ENCODE measurements at regions not wholly inside any gene's neighbourhood (a gene's known extent, or its start where the extent isn't known, plus 50 kb on each side); places are given as distances from the start of the nearest gene placed in this dataset.

GRCh38 chr14:71754422-71755095, 177.7 kb upstream of the RGS6 start:
- peak; percentile 71 for DNase-seq

DNA sequence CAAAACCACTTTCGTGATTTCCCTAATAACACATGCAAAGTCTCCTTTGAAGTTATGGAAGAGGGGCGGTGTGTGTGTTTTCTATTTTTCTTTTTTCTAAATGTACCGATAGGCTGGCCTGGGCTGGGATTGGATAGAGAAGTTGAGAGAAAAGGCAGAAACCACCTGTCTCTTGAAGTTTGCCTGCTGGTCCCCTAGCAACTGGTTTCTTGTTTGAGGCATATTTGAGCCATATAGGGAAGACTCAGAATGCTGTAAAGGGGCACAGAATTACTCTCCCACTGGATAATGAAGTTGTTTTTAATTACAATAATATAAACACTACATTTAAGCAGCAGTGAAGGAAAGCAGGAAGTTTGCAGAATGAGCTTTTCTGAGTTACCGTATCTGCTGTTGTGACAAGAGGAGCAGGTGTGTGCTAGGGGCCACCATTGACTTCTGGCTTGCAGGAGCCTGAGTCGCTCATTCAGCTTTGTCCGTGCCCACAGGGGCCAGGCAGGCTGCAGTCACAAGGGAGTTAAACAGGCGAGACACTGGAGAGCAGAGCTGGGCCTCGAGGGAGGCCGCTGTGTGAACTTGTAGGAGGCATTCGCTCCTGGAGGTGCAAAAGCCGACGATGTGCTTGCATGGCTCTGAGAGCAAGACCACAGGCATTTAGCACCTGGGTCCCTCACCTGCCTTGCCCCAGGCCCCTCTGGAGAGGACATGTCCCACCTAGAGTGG, 173.8 kb upstream of the RGS6 start:
- H3K27ac Mint-ChIP-seq: no peak overlapping the region
- peaks cover 7% of the 10 kb centered on the region for H3K9me3 Mint-ChIP-seq
- H3K27me3 Mint-ChIP-seq (ENCODE audit: low read depth, poor library complexity): no peaks in the 10 kb centered on the region
- no peak overlapping the region for H3K4me3 Mint-ChIP-seq
- H3K4me1 Mint-ChIP-seq: peaks cover 18% of the 10 kb centered on the region
- H3K36me3 Mint-ChIP-seq (ENCODE audit: low read depth): no peaks in the 10 kb centered on the region
- DNase-seq: no peak
- TF ChIP-seq, protein P1, sequence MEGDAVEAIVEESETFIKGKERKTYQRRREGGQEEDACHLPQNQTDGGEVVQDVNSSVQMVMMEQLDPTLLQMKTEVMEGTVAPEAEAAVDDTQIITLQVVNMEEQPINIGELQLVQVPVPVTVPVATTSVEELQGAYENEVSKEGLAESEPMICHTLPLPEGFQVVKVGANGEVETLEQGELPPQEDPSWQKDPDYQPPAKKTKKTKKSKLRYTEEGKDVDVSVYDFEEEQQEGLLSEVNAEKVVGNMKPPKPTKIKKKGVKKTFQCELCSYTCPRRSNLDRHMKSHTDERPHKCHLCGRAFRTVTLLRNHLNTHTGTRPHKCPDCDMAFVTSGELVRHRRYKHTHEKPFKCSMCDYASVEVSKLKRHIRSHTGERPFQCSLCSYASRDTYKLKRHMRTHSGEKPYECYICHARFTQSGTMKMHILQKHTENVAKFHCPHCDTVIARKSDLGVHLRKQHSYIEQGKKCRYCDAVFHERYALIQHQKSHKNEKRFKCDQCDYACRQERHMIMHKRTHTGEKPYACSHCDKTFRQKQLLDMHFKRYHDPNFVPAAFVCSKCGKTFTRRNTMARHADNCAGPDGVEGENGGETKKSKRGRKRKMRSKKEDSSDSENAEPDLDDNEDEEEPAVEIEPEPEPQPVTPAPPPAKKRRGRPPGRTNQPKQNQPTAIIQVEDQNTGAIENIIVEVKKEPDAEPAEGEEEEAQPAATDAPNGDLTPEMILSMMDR (IDR thresholded peaks at IDR 0.05): no peak

More at GRCh38 chr14:71754422-71755095, 177.7 kb upstream of the RGS6 start:
- H3K4me1 Mint-ChIP-seq: peaks cover 28% of the 10 kb centered on the region
- no peaks in the 10 kb centered on the region for H3K36me3 Mint-ChIP-seq (ENCODE audit: low read depth)
- H3K27ac Mint-ChIP-seq: peak overlapping the region; percentile 61
- no peaks in the 10 kb centered on the region for H3K27me3 Mint-ChIP-seq (ENCODE audit: low read depth, poor library complexity)
- H3K9me3 Mint-ChIP-seq: no peaks in the 10 kb centered on the region
- TF ChIP-seq, protein P1 (IDR thresholded peaks at IDR 0.05): no peak
- H3K4me3 Mint-ChIP-seq: no peak overlapping the region

GRCh38 chr14:71762575-71762974, 169.7 kb upstream of the RGS6 start:
- H3K4me1 Mint-ChIP-seq: peaks cover 7% of the 10 kb centered on the region
- TF ChIP-seq, protein P1 (IDR thresholded peaks at IDR 0.05): no peak
- H3K27me3 Mint-ChIP-seq (ENCODE audit: low read depth, poor library complexity): no peaks in the 10 kb centered on the region
- H3K4me3 Mint-ChIP-seq: no peak overlapping the region
- no peak for DNase-seq
- no peak overlapping the region for H3K27ac Mint-ChIP-seq
- H3K9me3 Mint-ChIP-seq: peaks cover 10% of the 10 kb centered on the region
- no peaks in the 10 kb centered on the region for H3K36me3 Mint-ChIP-seq (ENCODE audit: low read depth)

DNA sequence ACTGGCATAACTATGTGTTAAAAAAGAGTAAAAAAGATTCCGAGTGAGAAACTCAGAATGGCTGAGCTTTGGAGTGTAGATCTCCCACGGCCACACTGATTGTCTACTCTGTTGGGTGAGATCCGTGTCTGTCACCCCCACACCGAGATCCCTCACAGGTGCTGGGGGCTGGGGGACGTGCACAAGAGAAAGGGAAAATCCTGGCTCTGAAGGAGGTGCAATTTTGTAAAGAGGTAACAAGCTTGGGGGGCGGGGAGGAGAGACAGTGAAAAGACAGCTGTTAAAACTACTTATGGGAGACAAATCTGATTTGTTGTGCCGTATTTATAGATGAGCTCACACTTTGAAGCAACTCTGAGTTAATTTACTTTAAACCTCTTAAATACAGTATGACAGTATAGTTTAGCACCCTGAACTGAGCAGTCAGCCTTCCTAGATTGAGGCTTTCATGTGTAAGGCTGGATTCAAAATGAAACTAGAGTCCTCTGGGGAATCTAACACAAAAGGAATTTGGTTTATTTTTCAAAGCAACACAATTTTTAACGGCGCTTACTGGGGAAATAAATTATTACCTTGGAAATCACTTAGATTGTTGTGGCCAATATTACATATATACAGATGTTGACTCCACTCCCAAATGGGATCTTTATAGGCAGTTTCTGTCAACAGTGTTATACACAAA, 167.4 kb upstream of the RGS6 start:
- H3K4me1 Mint-ChIP-seq: peaks cover 7% of the 10 kb centered on the region
- no peaks in the 10 kb centered on the region for H3K36me3 Mint-ChIP-seq (ENCODE audit: low read depth)
- TF ChIP-seq, protein P1 (IDR thresholded peaks at IDR 0.05): no peak
- no peak overlapping the region for H3K27ac Mint-ChIP-seq
- H3K9me3 Mint-ChIP-seq: peaks cover 15% of the 10 kb centered on the region
- H3K4me3 Mint-ChIP-seq: no peak overlapping the region
- DNase-seq: no peak
- no peaks in the 10 kb centered on the region for H3K27me3 Mint-ChIP-seq (ENCODE audit: low read depth, poor library complexity)

- Mint-ChIP-seq H3K9me3 (peaks cover 16% of the 10 kb centered on the region), H3K27ac (no peak overlapping the region), H3K4me3 (no peak overlapping the region), H3K27me3 (ENCODE audit: low read depth, poor library complexity) (peaks cover under 1% of the 10 kb centered on the region), H3K4me1 (peaks cover 8% of the 10 kb centered on the region), H3K36me3 (ENCODE audit: low read depth) (no peaks in the 10 kb centered on the region)
- no peak for DNase-seq
- TF ChIP-seq, protein P1 (IDR thresholded peaks at IDR 0.05): no peak
Measured at GRCh38 chr14:71765505-71765904, 166.7 kb upstream of the RGS6 start.
